ENCODE measurements at regions not wholly inside any gene's neighbourhood (a gene's known extent, or its start where the extent isn't known, plus 50 kb on each side); places are given as distances from the start of the nearest gene placed in this dataset.
A peak's percentile ranks its signal among the peaks of the same experiment; 100 is the strongest.

DNA sequence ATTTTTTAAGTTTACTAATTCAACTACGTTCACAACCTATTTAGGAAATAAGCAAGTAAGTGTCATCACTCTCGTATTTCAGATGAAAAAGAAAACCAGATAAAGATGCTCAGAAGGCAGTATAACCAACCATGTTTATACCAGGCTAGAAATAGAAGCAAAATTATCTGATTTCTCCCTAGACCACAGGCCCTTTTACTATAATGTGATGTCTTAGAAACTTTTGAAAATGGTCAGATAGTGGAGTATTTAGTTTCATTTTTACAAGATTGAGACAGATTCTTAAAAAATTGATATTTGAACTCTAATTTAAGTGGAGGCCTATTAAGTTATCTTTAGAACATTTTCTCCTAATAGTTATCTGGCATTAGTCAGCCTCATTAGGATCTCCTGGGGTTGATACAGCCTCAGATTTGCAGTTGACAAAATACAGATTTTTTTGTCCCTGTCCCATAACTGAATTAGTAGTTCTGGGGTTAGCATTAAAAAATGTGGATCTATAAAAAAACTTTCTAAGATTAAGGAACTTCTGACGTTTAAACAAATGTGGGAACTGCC, 818.7 kb upstream of the PCDH9 start:
- Histone ChIP-seq H3K27ac (ENCODE audit: low read depth, low read length) (no peak overlapping the region), H3K9me3 (ENCODE audit: insufficient read depth, low read length) (no peaks in the 10 kb centered on the region), H3K9ac (ENCODE audit: low read length) (no peak overlapping the region), H3K4me3 (ENCODE audit: insufficient read depth, low read length, poor library complexity, severe bottlenecking) (peak overlapping the region; percentile 17), H3K4me2 (ENCODE audit: low read depth, low read length, poor library complexity, severe bottlenecking) (peak overlapping the region; percentile 57), H4K20me1 (ENCODE audit: low read depth, low read length) (no peaks in the 10 kb centered on the region), H2AFZ (ENCODE audit: low read depth, low read length, severe bottlenecking) (peak overlapping the region; percentile 81), H3K9me2 (replicated peaks; ENCODE audit: insufficient read depth, low read length) (no peaks in the 10 kb centered on the region), H3K79me2 (ENCODE audit: insufficient read depth, low read length) (no peaks in the 10 kb centered on the region), H3K27me3 (ENCODE audit: low read length) (no peaks in the 10 kb centered on the region), H3K36me3 (ENCODE audit: low read length) (no peaks in the 10 kb centered on the region), H3F3A (ENCODE audit: insufficient read depth) (no peaks in the 10 kb centered on the region)
- TF ChIP-seq, protein P1, sequence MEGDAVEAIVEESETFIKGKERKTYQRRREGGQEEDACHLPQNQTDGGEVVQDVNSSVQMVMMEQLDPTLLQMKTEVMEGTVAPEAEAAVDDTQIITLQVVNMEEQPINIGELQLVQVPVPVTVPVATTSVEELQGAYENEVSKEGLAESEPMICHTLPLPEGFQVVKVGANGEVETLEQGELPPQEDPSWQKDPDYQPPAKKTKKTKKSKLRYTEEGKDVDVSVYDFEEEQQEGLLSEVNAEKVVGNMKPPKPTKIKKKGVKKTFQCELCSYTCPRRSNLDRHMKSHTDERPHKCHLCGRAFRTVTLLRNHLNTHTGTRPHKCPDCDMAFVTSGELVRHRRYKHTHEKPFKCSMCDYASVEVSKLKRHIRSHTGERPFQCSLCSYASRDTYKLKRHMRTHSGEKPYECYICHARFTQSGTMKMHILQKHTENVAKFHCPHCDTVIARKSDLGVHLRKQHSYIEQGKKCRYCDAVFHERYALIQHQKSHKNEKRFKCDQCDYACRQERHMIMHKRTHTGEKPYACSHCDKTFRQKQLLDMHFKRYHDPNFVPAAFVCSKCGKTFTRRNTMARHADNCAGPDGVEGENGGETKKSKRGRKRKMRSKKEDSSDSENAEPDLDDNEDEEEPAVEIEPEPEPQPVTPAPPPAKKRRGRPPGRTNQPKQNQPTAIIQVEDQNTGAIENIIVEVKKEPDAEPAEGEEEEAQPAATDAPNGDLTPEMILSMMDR (IDR thresholded peaks at IDR 0.05; ENCODE audit: insufficient read depth, low read length, poor library complexity, severe bottlenecking) = no peak
- no peak for TF ChIP-seq EZH2phosphoT487 (conservative IDR thresholded peaks at IDR 0.05; ENCODE audit: low read length)

GRCh38 chr13:68047889-68048288, 817.8 kb upstream of the PCDH9 start:
- no peak overlapping the region for H3K4me3 ChIP-seq (ENCODE audit: insufficient read depth, low read length, poor library complexity, severe bottlenecking)
- peak overlapping the region; percentile 81 for H2AFZ ChIP-seq (ENCODE audit: low read depth, low read length, severe bottlenecking)
- no peaks in the 10 kb centered on the region for H3K36me3 ChIP-seq (ENCODE audit: low read length)
- TF ChIP-seq EZH2phosphoT487 (conservative IDR thresholded peaks at IDR 0.05; ENCODE audit: low read length) = no peak
- TF ChIP-seq, protein P1 (IDR thresholded peaks at IDR 0.05; ENCODE audit: insufficient read depth, low read length, poor library complexity, severe bottlenecking) = no peak
- no peak overlapping the region for H3K4me2 ChIP-seq (ENCODE audit: low read depth, low read length, poor library complexity, severe bottlenecking)
- no peak overlapping the region for H3K9ac ChIP-seq (ENCODE audit: low read length)
- no peaks in the 10 kb centered on the region for H3K9me3 ChIP-seq (ENCODE audit: insufficient read depth, low read length)
- no peaks in the 10 kb centered on the region for H3K9me2 ChIP-seq (replicated peaks; ENCODE audit: insufficient read depth, low read length)
- H3K27me3 ChIP-seq (ENCODE audit: low read length) = no peaks in the 10 kb centered on the region
- H3K27ac ChIP-seq (ENCODE audit: low read depth, low read length) = no peak overlapping the region
- no peaks in the 10 kb centered on the region for H3K79me2 ChIP-seq (ENCODE audit: insufficient read depth, low read length)
- H3F3A ChIP-seq (ENCODE audit: insufficient read depth) = no peaks in the 10 kb centered on the region
- H4K20me1 ChIP-seq (ENCODE audit: low read depth, low read length) = no peaks in the 10 kb centered on the region

GRCh38 chr13:68046903-68047302, 816.8 kb upstream of the PCDH9 start:
- Histone ChIP-seq H3K79me2 (ENCODE audit: insufficient read depth, low read length) (no peaks in the 10 kb centered on the region), H3K27ac (ENCODE audit: low read depth, low read length) (no peak overlapping the region), H3K9me3 (ENCODE audit: insufficient read depth, low read length) (no peaks in the 10 kb centered on the region), H3F3A (ENCODE audit: insufficient read depth) (no peaks in the 10 kb centered on the region), H4K20me1 (ENCODE audit: low read depth, low read length) (no peaks in the 10 kb centered on the region), H3K4me3 (ENCODE audit: insufficient read depth, low read length, poor library complexity, severe bottlenecking) (no peak overlapping the region), H3K36me3 (ENCODE audit: low read length) (no peaks in the 10 kb centered on the region), H2AFZ (ENCODE audit: low read depth, low read length, severe bottlenecking) (peak overlapping the region; percentile 0), H3K27me3 (ENCODE audit: low read length) (no peaks in the 10 kb centered on the region), H3K9ac (ENCODE audit: low read length) (no peak overlapping the region), H3K9me2 (replicated peaks; ENCODE audit: insufficient read depth, low read length) (no peaks in the 10 kb centered on the region), H3K4me2 (ENCODE audit: low read depth, low read length, poor library complexity, severe bottlenecking) (no peak overlapping the region)
- TF ChIP-seq EZH2phosphoT487 (conservative IDR thresholded peaks at IDR 0.05; ENCODE audit: low read length) = no peak
- TF ChIP-seq, protein P1 (IDR thresholded peaks at IDR 0.05; ENCODE audit: insufficient read depth, low read length, poor library complexity, severe bottlenecking) = no peak
